Liver (tissue), 8 donors: ENCODE measurements at regions not wholly inside any gene's neighbourhood (a gene's known extent, or its start where the extent isn't known, plus 50 kb on each side); places are given as distances from the start of the nearest gene placed in this dataset.
"Not testable (repeated sequence)": the region's sequence is repeated elsewhere in the genome, so short reads cannot be mapped to it uniquely, and the experiment has no call there.

Experiments
- DNase-seq: peaks from one replicate; pipeline ENCODE4 v3.0.0-alpha.2; 2017; ENCODE audit warnings: low spot score
- H3K27ac ChIP-seq, 2 donors: one replicate each; pipeline ENCODE4 v1.7.0; 2013; ENCODE audit warnings: inconsistent platforms in 2 of 2, low read length in 2 of 2, control low read depth in 1 of 2, low read depth in 1 of 2, mild to moderate bottlenecking in 1 of 2
- H3K27me3 ChIP-seq, 4 donors: one replicate each; pipeline versions ENCODE4 v1.6.1 to v1.7.0; 2013; ENCODE audit warnings: low read length in 3 of 4, inconsistent platforms in 1 of 4, mild to moderate bottlenecking in 1 of 4, moderate library complexity in 1 of 4; ENCODE audit not compliant: control insufficient read depth in 4 of 4, insufficient read depth in 4 of 4
- H3K36me3 ChIP-seq, 4 donors: one replicate each; pipeline versions ENCODE4 v1.6.1 to v1.7.0; 2013; ENCODE audit warnings: low read length in 3 of 4, mild to moderate bottlenecking in 3 of 4, low read depth in 1 of 4, moderate library complexity in 1 of 4; ENCODE audit not compliant: control insufficient read depth in 4 of 4, insufficient read depth in 3 of 4
- H3K4me1 ChIP-seq, 4 donors: one replicate each; pipeline versions ENCODE4 v1.6.1 to v1.7.0; 2013; ENCODE audit warnings: low read length in 3 of 4, mild to moderate bottlenecking in 3 of 4, moderate library complexity in 1 of 4; ENCODE audit not compliant: control insufficient read depth in 4 of 4, insufficient read depth in 4 of 4
- H3K4me3 ChIP-seq, 3 donors: one replicate each; pipeline versions ENCODE4 v1.6.1 to v1.7.0; 2013; ENCODE audit warnings: low read length in 3 of 3, control low read depth in 1 of 3, low read depth in 1 of 3, mild to moderate bottlenecking in 1 of 3
- H3K9ac ChIP-seq, 2 donors: one replicate each; pipeline ENCODE4 v1.7.0; 2013; ENCODE audit warnings: low read length in 2 of 2, mild to moderate bottlenecking in 2 of 2, moderate library complexity in 2 of 2, control low read depth in 1 of 2, low read depth in 1 of 2
- H3K9me3 ChIP-seq, 4 donors: one replicate each; pipeline versions ENCODE4 v1.6.1 to v1.7.0; 2013; ENCODE audit warnings: low read length in 3 of 4; ENCODE audit not compliant: control insufficient read depth in 4 of 4
- FOXA1 ChIP-seq: IDR thresholded peaks from 2 replicates; pipeline ENCODE4 v1.6.1; 2016; ENCODE audit warnings: antibody characterized with exemption
- FOXA2 ChIP-seq: IDR thresholded peaks from 2 replicates; pipeline ENCODE4 v1.6.1; 2016; ENCODE audit warnings: antibody characterized with exemption
- HNF4A ChIP-seq, 2 donors: conservative IDR thresholded peaks; 2 replicates each; pipeline ENCODE4 v1.6.1; 2016; ENCODE audit warnings: antibody characterized with exemption in 2 of 2, mild to moderate bottlenecking in 2 of 2
- HNF4G ChIP-seq: IDR thresholded peaks from 2 replicates; pipeline ENCODE4 v1.6.1; 2016; ENCODE audit warnings: antibody characterized with exemption
- JUND ChIP-seq, 2 donors: IDR thresholded peaks; 2 replicates each; pipeline ENCODE4 v1.6.1; 2016; ENCODE audit warnings: antibody characterized with exemption in 2 of 2
- RXRA ChIP-seq, 2 donors: IDR thresholded peaks; 2 replicates each; pipeline ENCODE4 v1.6.1; 2017 to 2018; ENCODE audit warnings: antibody characterized with exemption in 2 of 2, mild to moderate bottlenecking in 1 of 2
- TAF1 ChIP-seq: conservative IDR thresholded peaks from 2 replicates; pipeline ENCODE4 v1.6.1; 2016; ENCODE audit warnings: antibody characterized with exemption, mild to moderate bottlenecking
- WGBS: extraction: QIAGEN DNeasy Blood & Tissue Kit; methylation state at CpG from one replicate; pipeline ENCODE4 v1.1.7; 2013; 5-methylcytosine and 5-hydroxymethylcytosine counted together
- TF ChIP-seq, protein P1 (sequence below): fragments of 150-350 bp; IDR thresholded peaks from 2 replicates; pipeline ENCODE4 v1.5.1; 2017; ENCODE audit warnings: improper control_type of control experiment, low read depth, low read length; ENCODE audit not compliant: missing input control
- TF ChIP-seq, protein P2 (sequence below): IDR thresholded peaks from 2 replicates; pipeline ENCODE4 v1.6.1; 2016; ENCODE audit warnings: antibody characterized with exemption
- TF ChIP-seq, protein P3 (sequence below): IDR thresholded peaks from 2 replicates; pipeline ENCODE4 v1.6.1; 2016; ENCODE audit warnings: antibody characterized with exemption, mild to moderate bottlenecking
- donor health status: healthy.
- donor health status: healthy.
- donor health status: healthy.
- donor health status: healthy.
- donor health status: healthy.

DNA sequence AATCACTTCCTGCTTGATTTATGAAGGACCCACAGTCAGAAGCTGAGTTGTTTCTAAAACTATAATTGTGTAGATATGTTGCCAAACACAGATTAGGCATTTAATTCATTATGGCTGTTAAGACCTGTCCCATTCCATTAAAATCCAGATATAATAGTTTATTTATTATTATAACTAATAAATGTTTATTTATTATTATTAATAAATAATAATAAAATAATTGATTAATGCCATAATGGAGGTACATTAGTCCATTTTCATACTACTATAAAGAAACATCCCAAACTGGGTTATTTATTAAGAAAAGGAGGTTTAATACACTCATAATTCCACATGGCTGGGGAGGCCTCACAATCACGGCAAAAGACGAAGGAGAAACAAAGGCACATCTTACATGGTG is 1240.9 kb downstream of the CDH11 start (continued):
- TF ChIP-seq, protein P1, sequence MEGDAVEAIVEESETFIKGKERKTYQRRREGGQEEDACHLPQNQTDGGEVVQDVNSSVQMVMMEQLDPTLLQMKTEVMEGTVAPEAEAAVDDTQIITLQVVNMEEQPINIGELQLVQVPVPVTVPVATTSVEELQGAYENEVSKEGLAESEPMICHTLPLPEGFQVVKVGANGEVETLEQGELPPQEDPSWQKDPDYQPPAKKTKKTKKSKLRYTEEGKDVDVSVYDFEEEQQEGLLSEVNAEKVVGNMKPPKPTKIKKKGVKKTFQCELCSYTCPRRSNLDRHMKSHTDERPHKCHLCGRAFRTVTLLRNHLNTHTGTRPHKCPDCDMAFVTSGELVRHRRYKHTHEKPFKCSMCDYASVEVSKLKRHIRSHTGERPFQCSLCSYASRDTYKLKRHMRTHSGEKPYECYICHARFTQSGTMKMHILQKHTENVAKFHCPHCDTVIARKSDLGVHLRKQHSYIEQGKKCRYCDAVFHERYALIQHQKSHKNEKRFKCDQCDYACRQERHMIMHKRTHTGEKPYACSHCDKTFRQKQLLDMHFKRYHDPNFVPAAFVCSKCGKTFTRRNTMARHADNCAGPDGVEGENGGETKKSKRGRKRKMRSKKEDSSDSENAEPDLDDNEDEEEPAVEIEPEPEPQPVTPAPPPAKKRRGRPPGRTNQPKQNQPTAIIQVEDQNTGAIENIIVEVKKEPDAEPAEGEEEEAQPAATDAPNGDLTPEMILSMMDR: no peak

DNA sequence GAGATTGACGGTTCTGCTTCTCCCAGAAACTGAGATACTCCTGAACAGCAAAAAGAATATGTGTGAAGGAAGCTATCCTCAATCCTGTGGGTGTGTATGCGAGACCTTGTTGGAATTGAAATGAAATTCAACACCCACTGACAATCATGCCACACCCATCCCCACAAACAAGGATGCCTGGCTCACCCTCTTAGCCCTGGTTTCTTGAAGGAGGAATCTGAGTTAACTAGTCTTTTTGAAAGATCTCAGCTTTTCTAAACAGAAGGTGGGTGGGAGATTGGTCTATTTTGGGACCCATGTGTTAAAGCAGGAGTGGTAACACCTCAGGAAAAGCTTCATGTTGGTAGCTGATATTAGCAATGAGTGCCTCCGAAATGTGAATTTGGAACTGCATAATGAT is 1244.5 kb downstream of the CDH11 start:
- 79% methylated on average over 3 of the region's 3 CpGs for WGBS
- Histone ChIP-seq H3K9me3 (no peaks in the 10 kb centered on the region), H3K36me3 (no peaks in the 10 kb centered on the region), H3K4me3 (no peak overlapping the region), H3K27me3 (no peaks in the 10 kb centered on the region), H3K4me1 (no peaks in the 10 kb centered on the region), H3K27ac (no peak overlapping the region), H3K9ac (no peak overlapping the region)
- DNase-seq: no peak
- TF ChIP-seq JUND (IDR thresholded peaks at IDR 0.05): no peak

DNA sequence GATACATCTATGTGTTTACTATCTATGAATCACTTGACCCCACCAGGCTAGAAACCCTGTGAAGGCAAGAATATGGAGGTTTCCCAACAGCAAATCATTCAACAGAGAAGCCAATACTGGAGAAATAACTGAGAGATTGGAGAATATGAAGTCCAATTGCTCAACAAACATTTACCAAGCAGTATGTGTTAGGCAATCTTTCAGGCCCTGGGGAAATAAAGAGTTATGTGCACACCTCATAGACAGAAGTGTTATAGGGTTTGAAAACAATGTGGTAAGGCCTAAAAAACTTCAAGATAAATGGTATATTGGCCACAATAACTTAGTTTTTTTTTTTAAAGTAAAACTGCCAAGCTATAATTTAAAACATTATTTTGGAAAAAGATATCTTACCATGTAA is 1245.8 kb downstream of the CDH11 start:
- no peaks in the 10 kb centered on the region for H3K4me1 ChIP-seq

DNA sequence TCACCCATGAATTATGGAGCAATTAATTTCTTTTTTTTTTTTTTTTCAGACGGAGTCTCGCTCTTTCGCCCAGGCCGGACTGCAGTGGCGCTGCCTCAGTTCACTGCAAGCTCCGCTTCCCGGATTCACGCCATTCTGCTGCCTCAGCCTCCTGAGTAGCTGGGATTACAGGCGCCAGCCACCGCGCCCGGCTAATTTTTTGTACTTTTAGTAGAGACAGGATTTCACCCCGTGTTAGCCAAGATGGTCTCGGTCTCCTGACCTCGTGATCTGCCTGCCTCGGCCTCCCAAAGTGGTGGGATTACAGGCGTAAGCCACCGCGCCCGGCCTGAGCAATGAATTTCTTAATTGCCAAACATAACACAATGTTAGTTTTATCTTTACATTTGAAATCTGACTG is 1261.2 kb downstream of the CDH11 start:
- WGBS: 92% methylated on average over 20 of the region's 20 CpGs
- DNase-seq, H3K4me1 ChIP-seq, H3K36me3 ChIP-seq, H3K9ac ChIP-seq, H3K9me3 ChIP-seq, H3K4me3 ChIP-seq, H3K27me3 ChIP-seq, H3K27ac ChIP-seq: not testable (repeated sequence)

More for the DNA sequence above, 1245.8 kb downstream of the CDH11 start:
- no peaks in the 10 kb centered on the region for H3K9me3 ChIP-seq
- H3K9ac ChIP-seq: no peak overlapping the region
- H3K4me3 ChIP-seq: no peak overlapping the region
- no peaks in the 10 kb centered on the region for H3K27me3 ChIP-seq
- no peak for DNase-seq
- no peak overlapping the region for H3K27ac ChIP-seq
- H3K36me3 ChIP-seq: no peaks in the 10 kb centered on the region
- TF ChIP-seq, protein P2, sequence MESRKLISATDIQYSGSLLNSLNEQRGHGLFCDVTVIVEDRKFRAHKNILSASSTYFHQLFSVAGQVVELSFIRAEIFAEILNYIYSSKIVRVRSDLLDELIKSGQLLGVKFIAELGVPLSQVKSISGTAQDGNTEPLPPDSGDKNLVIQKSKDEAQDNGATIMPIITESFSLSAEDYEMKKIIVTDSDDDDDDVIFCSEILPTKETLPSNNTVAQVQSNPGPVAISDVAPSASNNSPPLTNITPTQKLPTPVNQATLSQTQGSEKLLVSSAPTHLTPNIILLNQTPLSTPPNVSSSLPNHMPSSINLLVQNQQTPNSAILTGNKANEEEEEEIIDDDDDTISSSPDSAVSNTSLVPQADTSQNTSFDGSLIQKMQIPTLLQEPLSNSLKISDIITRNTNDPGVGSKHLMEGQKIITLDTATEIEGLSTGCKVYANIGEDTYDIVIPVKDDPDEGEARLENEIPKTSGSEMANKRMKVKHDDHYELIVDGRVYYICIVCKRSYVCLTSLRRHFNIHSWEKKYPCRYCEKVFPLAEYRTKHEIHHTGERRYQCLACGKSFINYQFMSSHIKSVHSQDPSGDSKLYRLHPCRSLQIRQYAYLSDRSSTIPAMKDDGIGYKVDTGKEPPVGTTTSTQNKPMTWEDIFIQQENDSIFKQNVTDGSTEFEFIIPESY: no peak
- no peak for TF ChIP-seq HNF4A (conservative IDR thresholded peaks at IDR 0.05)
- no peak for TF ChIP-seq FOXA2

DNA sequence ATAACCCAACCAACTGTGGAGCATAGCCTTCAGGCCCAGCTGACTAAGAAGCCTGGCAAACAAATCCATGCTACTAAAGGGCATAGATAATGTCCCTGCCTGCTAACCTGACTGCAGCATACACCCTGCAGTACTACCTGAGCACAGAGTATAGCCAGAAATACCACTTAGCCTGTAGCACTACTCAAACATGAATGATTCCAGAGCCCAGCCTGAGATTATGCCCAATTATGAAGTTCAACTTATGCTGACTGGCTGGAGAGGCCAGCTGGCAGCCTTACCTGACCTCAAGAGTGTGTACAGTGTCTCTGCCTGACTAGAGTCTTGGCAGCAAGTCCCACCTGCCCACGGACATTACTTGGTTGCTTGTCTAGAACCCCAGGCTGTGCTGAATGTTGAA is 1265.3 kb downstream of the CDH11 start:
- no peaks in the 10 kb centered on the region for H3K9me3 ChIP-seq
- H3K36me3 ChIP-seq: no peaks in the 10 kb centered on the region
- peaks cover 0 to 4% (median 0%) of the 10 kb centered on the region in 4 donors for H3K27me3 ChIP-seq
- H3K9ac ChIP-seq: no peak overlapping the region
- H3K4me1 ChIP-seq: no peaks in the 10 kb centered on the region
- H3K27ac ChIP-seq: no peak overlapping the region
- no peak for DNase-seq
- no peak overlapping the region for H3K4me3 ChIP-seq
- WGBS: 48% methylated on average over 1 of the region's 1 CpG
- TF ChIP-seq HNF4A (conservative IDR thresholded peaks at IDR 0.05) (no peak), HNF4G (no peak), RXRA (IDR thresholded peaks at IDR 0.05) (no peak), TAF1 (no peak), FOXA1 (no peak)
- TF ChIP-seq, protein P1: no peak
- TF ChIP-seq, protein P3, sequence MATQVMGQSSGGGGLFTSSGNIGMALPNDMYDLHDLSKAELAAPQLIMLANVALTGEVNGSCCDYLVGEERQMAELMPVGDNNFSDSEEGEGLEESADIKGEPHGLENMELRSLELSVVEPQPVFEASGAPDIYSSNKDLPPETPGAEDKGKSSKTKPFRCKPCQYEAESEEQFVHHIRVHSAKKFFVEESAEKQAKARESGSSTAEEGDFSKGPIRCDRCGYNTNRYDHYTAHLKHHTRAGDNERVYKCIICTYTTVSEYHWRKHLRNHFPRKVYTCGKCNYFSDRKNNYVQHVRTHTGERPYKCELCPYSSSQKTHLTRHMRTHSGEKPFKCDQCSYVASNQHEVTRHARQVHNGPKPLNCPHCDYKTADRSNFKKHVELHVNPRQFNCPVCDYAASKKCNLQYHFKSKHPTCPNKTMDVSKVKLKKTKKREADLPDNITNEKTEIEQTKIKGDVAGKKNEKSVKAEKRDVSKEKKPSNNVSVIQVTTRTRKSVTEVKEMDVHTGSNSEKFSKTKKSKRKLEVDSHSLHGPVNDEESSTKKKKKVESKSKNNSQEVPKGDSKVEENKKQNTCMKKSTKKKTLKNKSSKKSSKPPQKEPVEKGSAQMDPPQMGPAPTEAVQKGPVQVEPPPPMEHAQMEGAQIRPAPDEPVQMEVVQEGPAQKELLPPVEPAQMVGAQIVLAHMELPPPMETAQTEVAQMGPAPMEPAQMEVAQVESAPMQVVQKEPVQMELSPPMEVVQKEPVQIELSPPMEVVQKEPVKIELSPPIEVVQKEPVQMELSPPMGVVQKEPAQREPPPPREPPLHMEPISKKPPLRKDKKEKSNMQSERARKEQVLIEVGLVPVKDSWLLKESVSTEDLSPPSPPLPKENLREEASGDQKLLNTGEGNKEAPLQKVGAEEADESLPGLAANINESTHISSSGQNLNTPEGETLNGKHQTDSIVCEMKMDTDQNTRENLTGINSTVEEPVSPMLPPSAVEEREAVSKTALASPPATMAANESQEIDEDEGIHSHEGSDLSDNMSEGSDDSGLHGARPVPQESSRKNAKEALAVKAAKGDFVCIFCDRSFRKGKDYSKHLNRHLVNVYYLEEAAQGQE: no peak
